GM12878 (cell line): ENCODE measurements at regions not wholly inside any gene's neighbourhood (a gene's known extent, or its start where the extent isn't known, plus 50 kb on each side); places are given as distances from the start of the nearest gene placed in this dataset.

ENCODE experiments used
- ATAC-seq: fragments of 200-7000 bp; cut with Tn5 transposase; 3 replicates; pipeline ENCODE4 v1.9.1; 2020; ENCODE audit warnings: mild to moderate bottlenecking, moderate library complexity
- BruUV-seq: library from RNA; stranded (reverse); fragments of 400-500 nt; replicated peaks from 2 replicates; lab custom pipeline; 2021; lab: Mats Ljungman, UMichigan
- CTCF ChIA-PET: fragments of 300-600 bp; sonication (Branson Sonifier 250); formaldehyde crosslinking; extraction: SDS; loops from one replicate; lab custom pipeline; 2021; ENCODE audit warnings: inconsistent platforms; lab: Yijun Ruan, JAX
- POLR2A ChIA-PET: fragments of 350-600 bp; formaldehyde crosslinking; extraction: SDS; loops from one replicate; lab custom pipeline; 2021; ENCODE audit warnings: inconsistent platforms; lab: Charles Lee
- RAD21 ChIA-PET: fragments of 300-600 bp; sonication (Branson Sonifier 250); formaldehyde crosslinking; loops from one replicate; lab custom pipeline; 2023; ENCODE audit warnings: antibody characterized with exemption; ENCODE audit not compliant: unreplicated experiment; lab: Charles Lee
- SMC1A ChIA-PET: fragments of 300-600 bp; sonication (Branson Sonifier 250); formaldehyde crosslinking; loops from one replicate; lab custom pipeline; 2023; ENCODE audit not compliant: unreplicated experiment, uncharacterized antibody; lab: Charles Lee
- DNase-seq: peaks from one replicate; pipeline ENCODE4 v3.0.0-alpha.2; 2011; ENCODE audit warnings: low read depth, low spot score
- FAIRE-seq: peaks from 3 replicates; lab custom pipeline; 2011; peaks lifted over from hg19 to GRCh38; lab: Jason Lieb, UNC
- H2AFZ ChIP-seq: 2 replicates; pipeline ENCODE4 v1.6.0; 2011; ENCODE audit warnings: low read depth, low read length, control low read depth; ENCODE audit not compliant: control insufficient read depth
- H3K27ac ChIP-seq: 2 replicates; pipeline ENCODE4 v1.5.1; 2011; ENCODE audit warnings: control low read depth; ENCODE audit not compliant: control insufficient read depth, insufficient read depth
- H3K27me3 ChIP-seq, 2 experiments: replicated peaks in 1 of 2; 2 replicates each; pipeline versions ENCODE4 v1.6.0 to v1.6.1; 2011; ENCODE audit warnings: low read length in 1 of 2; ENCODE audit not compliant: control insufficient read depth in 2 of 2, insufficient read depth in 2 of 2
- H3K36me3 ChIP-seq, 2 experiments: 2 replicates each; pipeline ENCODE4 v1.5.1; 2011; ENCODE audit warnings: low read length in 1 of 2; ENCODE audit not compliant: control insufficient read depth in 2 of 2, insufficient read depth in 2 of 2
- H3K4me1 ChIP-seq: 2 replicates; pipeline ENCODE4 v1.6.1; 2011; ENCODE audit warnings: mild to moderate bottlenecking, low read length, moderate library complexity, mixed read lengths; ENCODE audit not compliant: control insufficient read depth, insufficient read depth
- H3K4me2 ChIP-seq: 2 replicates; pipeline ENCODE4 v1.6.0; 2011; ENCODE audit warnings: control low read depth; ENCODE audit not compliant: control insufficient read depth, insufficient read depth
- H3K4me3 ChIP-seq: fragments of 200-600 bp; sonication (generic); 2 replicates; pipeline ENCODE4 v1.5.1; 2016
- H3K79me2 ChIP-seq: 2 replicates; pipeline ENCODE4 v1.6.0; 2011; ENCODE audit warnings: low read length; ENCODE audit not compliant: control insufficient read depth, insufficient read depth
- H3K9ac ChIP-seq: 2 replicates; pipeline ENCODE4 v1.8.0; 2011; ENCODE audit warnings: low read length, control low read depth, mixed read lengths; ENCODE audit not compliant: control insufficient read depth, insufficient read depth
- H3K9me3 ChIP-seq: replicated peaks from 3 replicates; pipeline ENCODE4 v1.5.1; 2011; ENCODE audit warnings: mild to moderate bottlenecking, low read length; ENCODE audit not compliant: control insufficient read depth, insufficient read depth
- H4K20me1 ChIP-seq: 2 replicates; pipeline ENCODE4 v1.6.0; 2011; ENCODE audit not compliant: control insufficient read depth, insufficient read depth
- HCFC1 ChIP-seq: fragments of 150-350 bp; IDR thresholded peaks from 2 replicates; pipeline ENCODE4 v1.6.1; 2014; ENCODE audit warnings: low read length
- PAX5 ChIP-seq: IDR thresholded peaks from 2 replicates; pipeline ENCODE4 v1.6.1; 2011; ENCODE audit warnings: low read depth, low read length, borderline replicate concordance
- SP1 ChIP-seq: IDR thresholded peaks from one replicate; pipeline ENCODE4 v1.6.1; 2011; ENCODE audit warnings: low read depth, low read length
- TAF1 ChIP-seq: IDR thresholded peaks from 2 replicates; pipeline ENCODE4 v1.6.1; 2011; ENCODE audit warnings: mild to moderate bottlenecking, low read depth, low read length, borderline replicate concordance
- TCF12 ChIP-seq: IDR thresholded peaks from 2 replicates; pipeline ENCODE4 v1.6.1; 2011; ENCODE audit warnings: low read depth, mild to moderate bottlenecking, low read length
- WGBS: methylation state at CpG from one replicate; pipeline ENCODE4 v1.1.6; 2016; ENCODE audit warnings: low lambda C conversion rate; ENCODE audit not compliant: insufficient replicate concordance, insufficient coverage; ENCODE audit errors: missing lambda C conversion rate; 5-methylcytosine and 5-hydroxymethylcytosine counted together
- in situ Hi-C: fragments of 300-500 bp; cut with MboI; formaldehyde crosslinking; loops from 9 replicates; pipeline ENCODE4 v1.14.3; 2018; ENCODE audit warnings: mixed read lengths
- intact Hi-C: fragments of 100-400 bp; cut with micrococcal nuclease; formaldehyde crosslinking; loops from one replicate; pipeline ENCODE4 v1.14.2; 2022; ENCODE audit not compliant: unreplicated experiment
- TF ChIP-seq, protein P1 (sequence below): fragments of 450-650 bp; IDR thresholded peaks from 2 replicates; pipeline ENCODE4 v1.6.1; 2016; ENCODE audit warnings: mild to moderate bottlenecking, moderate library complexity, borderline replicate concordance
- TF ChIP-seq, protein P2 (sequence below): fragments of 450-650 bp; formaldehyde crosslinking; IDR thresholded peaks from 2 replicates; pipeline ENCODE4 v1.4.0; 2020; ENCODE audit warnings: mild to moderate bottlenecking, moderate library complexity
- TF ChIP-seq, protein P3 (sequence below): fragments of 150-350 bp; IDR thresholded peaks from 2 replicates; pipeline ENCODE4 v1.6.1; 2016; ENCODE audit warnings: low read depth, low read length

DNA sequence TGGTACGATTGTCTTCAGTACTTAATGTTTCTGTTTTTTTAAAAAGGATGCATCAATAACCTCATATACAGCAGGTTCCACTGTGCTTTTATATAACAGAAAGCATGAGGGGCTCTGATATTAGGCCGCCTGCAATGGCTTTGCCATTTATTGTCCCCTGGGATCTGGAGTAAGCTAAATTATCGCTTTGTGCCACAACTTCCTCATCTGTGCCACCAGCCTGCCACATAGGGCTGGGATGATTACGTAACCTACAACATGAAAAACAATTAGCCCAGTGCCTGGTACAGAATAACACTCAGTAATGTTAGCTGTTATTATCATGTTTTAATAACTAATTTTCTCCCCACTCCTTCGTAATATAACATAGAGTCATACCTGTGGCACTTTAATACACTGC is 65.5 kb upstream of the TRIM2 start (continued):
- no peak for TF ChIP-seq SP1
- TF ChIP-seq, protein P1, sequence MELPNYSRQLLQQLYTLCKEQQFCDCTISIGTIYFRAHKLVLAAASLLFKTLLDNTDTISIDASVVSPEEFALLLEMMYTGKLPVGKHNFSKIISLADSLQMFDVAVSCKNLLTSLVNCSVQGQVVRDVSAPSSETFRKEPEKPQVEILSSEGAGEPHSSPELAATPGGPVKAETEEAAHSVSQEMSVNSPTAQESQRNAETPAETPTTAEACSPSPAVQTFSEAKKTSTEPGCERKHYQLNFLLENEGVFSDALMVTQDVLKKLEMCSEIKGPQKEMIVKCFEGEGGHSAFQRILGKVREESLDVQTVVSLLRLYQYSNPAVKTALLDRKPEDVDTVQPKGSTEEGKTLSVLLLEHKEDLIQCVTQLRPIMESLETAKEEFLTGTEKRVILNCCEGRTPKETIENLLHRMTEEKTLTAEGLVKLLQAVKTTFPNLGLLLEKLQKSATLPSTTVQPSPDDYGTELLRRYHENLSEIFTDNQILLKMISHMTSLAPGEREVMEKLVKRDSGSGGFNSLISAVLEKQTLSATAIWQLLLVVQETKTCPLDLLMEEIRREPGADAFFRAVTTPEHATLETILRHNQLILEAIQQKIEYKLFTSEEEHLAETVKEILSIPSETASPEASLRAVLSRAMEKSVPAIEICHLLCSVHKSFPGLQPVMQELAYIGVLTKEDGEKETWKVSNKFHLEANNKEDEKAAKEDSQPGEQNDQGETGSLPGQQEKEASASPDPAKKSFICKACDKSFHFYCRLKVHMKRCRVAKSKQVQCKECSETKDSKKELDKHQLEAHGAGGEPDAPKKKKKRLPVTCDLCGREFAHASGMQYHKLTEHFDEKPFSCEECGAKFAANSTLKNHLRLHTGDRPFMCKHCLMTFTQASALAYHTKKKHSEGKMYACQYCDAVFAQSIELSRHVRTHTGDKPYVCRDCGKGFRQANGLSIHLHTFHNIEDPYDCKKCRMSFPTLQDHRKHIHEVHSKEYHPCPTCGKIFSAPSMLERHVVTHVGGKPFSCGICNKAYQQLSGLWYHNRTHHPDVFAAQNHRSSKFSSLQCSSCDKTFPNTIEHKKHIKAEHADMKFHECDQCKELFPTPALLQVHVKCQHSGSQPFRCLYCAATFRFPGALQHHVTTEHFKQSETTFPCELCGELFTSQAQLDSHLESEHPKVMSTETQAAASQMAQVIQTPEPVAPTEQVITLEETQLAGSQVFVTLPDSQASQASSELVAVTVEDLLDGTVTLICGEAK, result no peak
- TF ChIP-seq TCF12, result no peak

DNA sequence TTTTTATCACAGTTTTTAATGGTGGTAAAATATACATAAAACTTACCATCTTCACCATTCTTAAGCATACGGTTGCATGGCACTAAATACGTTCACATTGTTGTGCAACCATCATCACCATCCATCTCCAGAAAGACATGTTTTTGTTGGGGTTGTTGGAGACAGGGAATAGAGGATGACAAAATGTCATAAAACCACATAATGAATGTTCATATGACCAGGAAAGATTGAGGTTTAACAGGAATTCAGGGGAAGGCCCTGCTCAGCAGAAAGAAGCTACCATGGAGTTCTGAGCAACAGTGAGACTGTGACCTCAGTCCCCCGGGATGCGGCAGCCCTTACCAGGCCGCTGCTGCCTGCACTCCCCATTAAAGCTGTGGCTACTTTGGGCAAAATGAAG is 63.9 kb upstream of the TRIM2 start:
- intact Hi-C loops, result no loop called here
- ChIA-PET POLR2A (no interaction called here), SMC1A (no interaction called here), CTCF (interaction anchor here (0.9 to 1.5 kb wide), 3 partner anchors 13 to 44 kb away, joined by 3 to 4 read pairs (median 4); no protein-coding TSS in a partner anchor), RAD21 (interaction anchor here (1.4 kb wide), 1 partner anchor 14 kb away, joined by 3 read pairs; no protein-coding TSS in a partner anchor)
- no peak overlapping the region for H3K9ac ChIP-seq
- no peaks in the 10 kb centered on the region for H3K4me1 ChIP-seq
- WGBS, result 57% methylated on average over 5 of the region's 5 CpGs
- H4K20me1 ChIP-seq, result no peaks in the 10 kb centered on the region
- peaks cover 2 to 9% of the 10 kb centered on the region in 2 experiments; a peak in 2 of 4 replicates for H3K27me3 ChIP-seq
- no peak overlapping the region for H3K4me2 ChIP-seq
- H3K36me3 ChIP-seq, result no peaks in the 10 kb centered on the region
- no peak overlapping the region for H2AFZ ChIP-seq
- H3K27ac ChIP-seq, result no peak overlapping the region
- in situ Hi-C loops, result loop anchor here (10.0 kb wide), 1 partner anchor 505 kb away; no protein-coding TSS in a partner anchor
- no peak for DNase-seq
- H3K79me2 ChIP-seq, result no peaks in the 10 kb centered on the region
- no peak overlapping the region for H3K4me3 ChIP-seq
- BruUV-seq, result no TSS peak
- no peaks in the 10 kb centered on the region for H3K9me3 ChIP-seq
- no peak for ATAC-seq
- FAIRE-seq, result no peak
- TF ChIP-seq TAF1 (no peak), HCFC1 (no peak), PAX5 (no peak), SP1 (no peak)
- TF ChIP-seq, protein P2, sequence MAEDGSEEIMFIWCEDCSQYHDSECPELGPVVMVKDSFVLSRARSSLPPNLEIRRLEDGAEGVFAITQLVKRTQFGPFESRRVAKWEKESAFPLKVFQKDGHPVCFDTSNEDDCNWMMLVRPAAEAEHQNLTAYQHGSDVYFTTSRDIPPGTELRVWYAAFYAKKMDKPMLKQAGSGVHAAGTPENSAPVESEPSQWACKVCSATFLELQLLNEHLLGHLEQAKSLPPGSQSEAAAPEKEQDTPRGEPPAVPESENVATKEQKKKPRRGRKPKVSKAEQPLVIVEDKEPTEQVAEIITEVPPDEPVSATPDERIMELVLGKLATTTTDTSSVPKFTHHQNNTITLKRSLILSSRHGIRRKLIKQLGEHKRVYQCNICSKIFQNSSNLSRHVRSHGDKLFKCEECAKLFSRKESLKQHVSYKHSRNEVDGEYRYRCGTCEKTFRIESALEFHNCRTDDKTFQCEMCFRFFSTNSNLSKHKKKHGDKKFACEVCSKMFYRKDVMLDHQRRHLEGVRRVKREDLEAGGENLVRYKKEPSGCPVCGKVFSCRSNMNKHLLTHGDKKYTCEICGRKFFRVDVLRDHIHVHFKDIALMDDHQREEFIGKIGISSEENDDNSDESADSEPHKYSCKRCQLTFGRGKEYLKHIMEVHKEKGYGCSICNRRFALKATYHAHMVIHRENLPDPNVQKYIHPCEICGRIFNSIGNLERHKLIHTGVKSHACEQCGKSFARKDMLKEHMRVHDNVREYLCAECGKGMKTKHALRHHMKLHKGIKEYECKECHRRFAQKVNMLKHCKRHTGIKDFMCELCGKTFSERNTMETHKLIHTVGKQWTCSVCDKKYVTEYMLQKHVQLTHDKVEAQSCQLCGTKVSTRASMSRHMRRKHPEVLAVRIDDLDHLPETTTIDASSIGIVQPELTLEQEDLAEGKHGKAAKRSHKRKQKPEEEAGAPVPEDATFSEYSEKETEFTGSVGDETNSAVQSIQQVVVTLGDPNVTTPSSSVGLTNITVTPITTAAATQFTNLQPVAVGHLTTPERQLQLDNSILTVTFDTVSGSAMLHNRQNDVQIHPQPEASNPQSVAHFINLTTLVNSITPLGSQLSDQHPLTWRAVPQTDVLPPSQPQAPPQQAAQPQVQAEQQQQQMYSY (CRISPR knock-in tag), result no peak
- TF ChIP-seq, protein P3, sequence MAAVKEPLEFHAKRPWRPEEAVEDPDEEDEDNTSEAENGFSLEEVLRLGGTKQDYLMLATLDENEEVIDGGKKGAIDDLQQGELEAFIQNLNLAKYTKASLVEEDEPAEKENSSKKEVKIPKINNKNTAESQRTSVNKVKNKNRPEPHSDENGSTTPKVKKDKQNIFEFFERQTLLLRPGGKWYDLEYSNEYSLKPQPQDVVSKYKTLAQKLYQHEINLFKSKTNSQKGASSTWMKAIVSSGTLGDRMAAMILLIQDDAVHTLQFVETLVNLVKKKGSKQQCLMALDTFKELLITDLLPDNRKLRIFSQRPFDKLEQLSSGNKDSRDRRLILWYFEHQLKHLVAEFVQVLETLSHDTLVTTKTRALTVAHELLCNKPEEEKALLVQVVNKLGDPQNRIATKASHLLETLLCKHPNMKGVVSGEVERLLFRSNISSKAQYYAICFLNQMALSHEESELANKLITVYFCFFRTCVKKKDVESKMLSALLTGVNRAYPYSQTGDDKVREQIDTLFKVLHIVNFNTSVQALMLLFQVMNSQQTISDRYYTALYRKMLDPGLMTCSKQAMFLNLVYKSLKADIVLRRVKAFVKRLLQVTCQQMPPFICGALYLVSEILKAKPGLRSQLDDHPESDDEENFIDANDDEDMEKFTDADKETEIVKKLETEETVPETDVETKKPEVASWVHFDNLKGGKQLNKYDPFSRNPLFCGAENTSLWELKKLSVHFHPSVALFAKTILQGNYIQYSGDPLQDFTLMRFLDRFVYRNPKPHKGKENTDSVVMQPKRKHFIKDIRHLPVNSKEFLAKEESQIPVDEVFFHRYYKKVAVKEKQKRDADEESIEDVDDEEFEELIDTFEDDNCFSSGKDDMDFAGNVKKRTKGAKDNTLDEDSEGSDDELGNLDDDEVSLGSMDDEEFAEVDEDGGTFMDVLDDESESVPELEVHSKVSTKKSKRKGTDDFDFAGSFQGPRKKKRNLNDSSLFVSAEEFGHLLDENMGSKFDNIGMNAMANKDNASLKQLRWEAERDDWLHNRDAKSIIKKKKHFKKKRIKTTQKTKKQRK, result no peak
